ENCODE measurements at regions not wholly inside any gene's neighbourhood (a gene's known extent, or its start where the extent isn't known, plus 50 kb on each side); places are given as distances from the start of the nearest gene placed in this dataset.
A peak's percentile ranks its signal among the peaks of the same experiment; 100 is the strongest.

GRCh38 chr2:181384923-181385322 is 72.3 kb upstream of the ITGA4 start:
- H3K36me3 Mint-ChIP-seq (ENCODE audit: unreplicated experiment), result peaks cover 1% of the 10 kb centered on the region
- H3K27ac Mint-ChIP-seq (ENCODE audit: unreplicated experiment), result no peak overlapping the region
- H3K9me3 Mint-ChIP-seq (ENCODE audit: unreplicated experiment), result peaks cover 4% of the 10 kb centered on the region
- no peak for DNase-seq (ENCODE audit: extremely low spot score, unreplicated experiment)
- H3K4me3 Mint-ChIP-seq (ENCODE audit: unreplicated experiment), result no peak overlapping the region
- no peak for TF ChIP-seq CTCF (IDR thresholded peaks at IDR 0.05)
- no peaks in the 10 kb centered on the region for H3K27me3 Mint-ChIP-seq (ENCODE audit: unreplicated experiment)
- peaks cover 3% of the 10 kb centered on the region for H3K4me1 Mint-ChIP-seq (ENCODE audit: unreplicated experiment)

DNA sequence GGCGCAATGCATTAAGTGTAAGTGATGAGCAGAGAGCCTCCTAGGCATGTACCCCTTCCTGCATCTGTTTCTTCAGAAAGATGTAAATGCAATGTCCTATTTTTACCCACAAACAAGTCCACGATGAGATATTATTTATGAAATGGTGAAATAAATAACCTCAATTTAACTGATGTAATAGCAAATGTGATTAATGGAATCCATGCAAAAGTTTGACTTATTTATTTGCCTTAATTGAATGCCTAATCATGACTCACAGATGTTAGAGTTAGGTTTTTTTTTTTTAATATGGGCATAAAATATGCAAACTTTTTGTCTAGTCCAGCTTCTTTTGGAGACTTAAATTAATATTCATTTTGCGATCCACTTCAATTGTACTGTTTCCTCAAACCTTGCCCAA is 67.7 kb upstream of the ITGA4 start:
- Mint-ChIP-seq H3K36me3 (ENCODE audit: unreplicated experiment) (no peaks in the 10 kb centered on the region), H3K4me1 (ENCODE audit: unreplicated experiment) (peaks cover 7% of the 10 kb centered on the region), H3K27ac (ENCODE audit: unreplicated experiment) (no peak overlapping the region), H3K9me3 (ENCODE audit: unreplicated experiment) (peaks cover 4% of the 10 kb centered on the region), H3K4me3 (ENCODE audit: unreplicated experiment) (no peak overlapping the region), H3K27me3 (ENCODE audit: unreplicated experiment) (no peaks in the 10 kb centered on the region)
- no peak for DNase-seq (ENCODE audit: extremely low spot score, unreplicated experiment)
- no peak for TF ChIP-seq CTCF (IDR thresholded peaks at IDR 0.05)

DNA sequence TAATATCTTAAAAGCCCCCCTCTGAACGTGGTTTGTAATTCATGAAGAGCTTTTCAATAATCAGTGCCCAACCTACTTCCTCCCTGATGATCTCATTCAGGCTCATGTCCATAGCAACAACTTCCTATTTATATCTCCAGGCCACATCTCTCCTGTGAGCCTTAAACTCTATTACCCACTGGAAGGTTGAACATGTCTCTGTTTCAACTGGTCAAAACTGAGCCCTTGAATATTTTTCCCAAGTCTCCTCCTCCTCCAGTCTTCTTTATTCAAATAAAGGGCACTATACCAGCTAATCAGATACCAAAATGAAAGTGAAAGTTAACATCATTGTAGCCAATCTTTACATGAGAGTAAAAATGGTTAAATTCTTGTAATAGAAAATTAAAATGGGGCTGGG is 63.7 kb upstream of the ITGA4 start:
- Mint-ChIP-seq H3K9me3 (ENCODE audit: unreplicated experiment) (no peaks in the 10 kb centered on the region), H3K36me3 (ENCODE audit: unreplicated experiment) (no peaks in the 10 kb centered on the region), H3K4me1 (ENCODE audit: unreplicated experiment) (peaks cover 13% of the 10 kb centered on the region), H3K27me3 (ENCODE audit: unreplicated experiment) (no peaks in the 10 kb centered on the region), H3K27ac (ENCODE audit: unreplicated experiment) (peak overlapping the region; percentile 84), H3K4me3 (ENCODE audit: unreplicated experiment) (peak overlapping the region; percentile 27)
- no peak for TF ChIP-seq CTCF (IDR thresholded peaks at IDR 0.05)
- no peak for DNase-seq (ENCODE audit: extremely low spot score, unreplicated experiment)

- H3K9me3 Mint-ChIP-seq (ENCODE audit: unreplicated experiment), result no peaks in the 10 kb centered on the region
- TF ChIP-seq CTCF (IDR thresholded peaks at IDR 0.05), result no peak
- no peak for DNase-seq (ENCODE audit: extremely low spot score, unreplicated experiment)
- no peak overlapping the region for H3K4me3 Mint-ChIP-seq (ENCODE audit: unreplicated experiment)
- H3K4me1 Mint-ChIP-seq (ENCODE audit: unreplicated experiment), result peaks cover 13% of the 10 kb centered on the region
- no peaks in the 10 kb centered on the region for H3K36me3 Mint-ChIP-seq (ENCODE audit: unreplicated experiment)
- no peak overlapping the region for H3K27ac Mint-ChIP-seq (ENCODE audit: unreplicated experiment)
- no peaks in the 10 kb centered on the region for H3K27me3 Mint-ChIP-seq (ENCODE audit: unreplicated experiment)
These were observed 62.3 kb upstream of the ITGA4 start for GRCh38 chr2:181394741-181395437.

DNA sequence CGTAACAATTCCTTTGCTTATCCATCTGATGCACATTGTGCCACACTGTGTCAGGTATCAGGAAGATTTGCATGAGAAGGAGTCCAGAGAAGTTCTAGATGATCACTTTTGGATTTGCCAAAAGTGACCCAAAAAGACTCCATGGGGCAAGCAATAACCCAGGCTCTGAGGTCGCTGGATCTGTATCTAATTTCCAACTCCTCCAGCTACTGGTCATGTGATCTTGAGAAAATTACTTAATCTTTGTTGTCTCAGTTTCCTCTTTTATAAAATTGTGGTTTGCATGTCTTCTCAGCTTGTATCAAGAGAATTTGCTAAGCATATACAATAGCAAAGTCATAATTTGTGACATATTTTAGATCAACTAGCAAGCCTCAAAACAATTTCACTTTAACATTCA is 61.3 kb upstream of the ITGA4 start:
- Mint-ChIP-seq H3K36me3 (ENCODE audit: unreplicated experiment) (no peaks in the 10 kb centered on the region), H3K4me1 (ENCODE audit: unreplicated experiment) (peaks cover 13% of the 10 kb centered on the region), H3K4me3 (ENCODE audit: unreplicated experiment) (no peak overlapping the region), H3K9me3 (ENCODE audit: unreplicated experiment) (no peaks in the 10 kb centered on the region), H3K27me3 (ENCODE audit: unreplicated experiment) (no peaks in the 10 kb centered on the region), H3K27ac (ENCODE audit: unreplicated experiment) (no peak overlapping the region)
- no peak for TF ChIP-seq CTCF (IDR thresholded peaks at IDR 0.05)
- no peak for DNase-seq (ENCODE audit: extremely low spot score, unreplicated experiment)
